H1 (cell line): ENCODE measurements at regions not wholly inside any gene's neighbourhood (a gene's known extent, or its start where the extent isn't known, plus 50 kb on each side); places are given as distances from the start of the nearest gene placed in this dataset.

Source experiments
- EGR1 ChIP-seq: IDR thresholded peaks from 2 replicates; pipeline ENCODE4 v1.6.1; 2011; ENCODE audit warnings: low read depth, low read length, borderline replicate concordance
- TCF12 ChIP-seq: IDR thresholded peaks from 2 replicates; pipeline ENCODE4 v1.6.1; 2011; ENCODE audit warnings: low read depth, mild to moderate bottlenecking, low read length

DNA sequence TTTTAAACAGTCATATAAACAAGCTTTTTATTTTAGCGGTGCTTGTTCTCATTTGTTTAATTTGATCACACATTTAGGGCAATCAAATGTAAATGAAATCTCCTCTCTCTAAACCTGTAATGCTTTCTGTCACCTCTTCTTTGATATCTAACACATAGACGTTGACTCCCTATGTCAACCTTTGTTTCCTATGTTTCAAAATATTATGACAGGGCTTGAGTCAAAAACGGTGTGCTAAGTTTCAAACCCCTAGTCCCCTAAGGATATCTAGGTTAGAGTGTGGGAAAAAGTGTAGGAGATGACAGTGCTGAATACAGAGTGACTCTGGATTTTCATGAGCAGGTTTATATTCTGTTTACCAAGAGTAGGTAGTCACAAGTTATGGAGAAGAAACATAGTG is 224.0 kb upstream of the CNKSR2 start (continued):
- no peak for TF ChIP-seq EGR1
- no peak for TF ChIP-seq TCF12
- TF ChIP-seq, all 59 proteins: peak for 0
